ENCODE measurements at regions not wholly inside any gene's neighbourhood (a gene's known extent, or its start where the extent isn't known, plus 50 kb on each side); places are given as distances from the start of the nearest gene placed in this dataset.

- Histone ChIP-seq H2AFZ (ENCODE audit: low read length) (peak overlapping the region; percentile 71; the same call in 1 of the 2 replicates), H3K4me2 (ENCODE audit: low read depth, low read length, poor library complexity, severe bottlenecking) (peak overlapping the region; percentile 34), H4K20me1 (ENCODE audit: insufficient read depth, low read length, poor library complexity, severe bottlenecking) (no peaks in the 10 kb centered on the region), H3K9ac (ENCODE audit: low read depth, low read length, poor library complexity, severe bottlenecking) (no peak overlapping the region), H3F3A (ENCODE audit: low read depth) (no peaks in the 10 kb centered on the region), H3K4me3 (ENCODE audit: low read length, poor library complexity, severe bottlenecking) (no peak overlapping the region), H3K79me2 (ENCODE audit: insufficient read depth, low read length) (no peaks in the 10 kb centered on the region), H3K36me3 (ENCODE audit: insufficient read depth, low read length) (no peaks in the 10 kb centered on the region), H3K4me1 (ENCODE audit: insufficient read depth, low read length, poor library complexity, severe bottlenecking) (no peaks in the 10 kb centered on the region), H3K27me3 (ENCODE audit: insufficient read depth, low read length, poor library complexity, severe bottlenecking) (no peaks in the 10 kb centered on the region), H3K9me3 (ENCODE audit: insufficient read depth, low read depth, low read length) (no peaks in the 10 kb centered on the region), H3K9me2 (replicated peaks; ENCODE audit: low read depth, low read length) (no peaks in the 10 kb centered on the region)
- peak; percentile 93 for TF ChIP-seq CTCF (conservative IDR thresholded peaks at IDR 0.05; ENCODE audit: low read length)
- no peak for TF ChIP-seq EZH2phosphoT487 (IDR thresholded peaks at IDR 0.05; ENCODE audit: borderline replicate concordance)
Measured at GRCh38 chr13:70960841-70961443, 852.7 kb upstream of the KLHL1 start.

- Histone ChIP-seq H2AFZ (ENCODE audit: low read length) (no peak overlapping the region), H3K9me3 (ENCODE audit: insufficient read depth, low read depth, low read length) (no peaks in the 10 kb centered on the region), H3K4me3 (ENCODE audit: low read length, poor library complexity, severe bottlenecking) (no peak overlapping the region), H3K9ac (ENCODE audit: low read depth, low read length, poor library complexity, severe bottlenecking) (no peak overlapping the region), H3F3A (ENCODE audit: low read depth) (no peaks in the 10 kb centered on the region), H3K4me1 (ENCODE audit: insufficient read depth, low read length, poor library complexity, severe bottlenecking) (no peaks in the 10 kb centered on the region), H3K79me2 (ENCODE audit: insufficient read depth, low read length) (no peaks in the 10 kb centered on the region), H4K20me1 (ENCODE audit: insufficient read depth, low read length, poor library complexity, severe bottlenecking) (no peaks in the 10 kb centered on the region), H3K27me3 (ENCODE audit: insufficient read depth, low read length, poor library complexity, severe bottlenecking) (no peaks in the 10 kb centered on the region), H3K9me2 (replicated peaks; ENCODE audit: low read depth, low read length) (no peaks in the 10 kb centered on the region), H3K36me3 (ENCODE audit: insufficient read depth, low read length) (no peaks in the 10 kb centered on the region), H3K4me2 (ENCODE audit: low read depth, low read length, poor library complexity, severe bottlenecking) (no peak overlapping the region)
- TF ChIP-seq EZH2phosphoT487 (IDR thresholded peaks at IDR 0.05; ENCODE audit: borderline replicate concordance) (no peak), CTCF (conservative IDR thresholded peaks at IDR 0.05; ENCODE audit: low read length) (no peak)
Measured at GRCh38 chr13:70959035-70959775, 851.0 kb upstream of the KLHL1 start.

- Histone ChIP-seq H3K27me3 (ENCODE audit: insufficient read depth, low read length, poor library complexity, severe bottlenecking) (no peaks in the 10 kb centered on the region), H3K9me3 (ENCODE audit: insufficient read depth, low read depth, low read length) (no peaks in the 10 kb centered on the region), H3K4me2 (ENCODE audit: low read depth, low read length, poor library complexity, severe bottlenecking) (no peak overlapping the region), H2AFZ (ENCODE audit: low read length) (no peak overlapping the region), H3K4me1 (ENCODE audit: insufficient read depth, low read length, poor library complexity, severe bottlenecking) (no peaks in the 10 kb centered on the region), H4K20me1 (ENCODE audit: insufficient read depth, low read length, poor library complexity, severe bottlenecking) (no peaks in the 10 kb centered on the region), H3K4me3 (ENCODE audit: low read length, poor library complexity, severe bottlenecking) (no peak overlapping the region), H3K9me2 (replicated peaks; ENCODE audit: low read depth, low read length) (no peaks in the 10 kb centered on the region), H3K36me3 (ENCODE audit: insufficient read depth, low read length) (no peaks in the 10 kb centered on the region), H3K79me2 (ENCODE audit: insufficient read depth, low read length) (no peaks in the 10 kb centered on the region), H3F3A (ENCODE audit: low read depth) (no peaks in the 10 kb centered on the region), H3K9ac (ENCODE audit: low read depth, low read length, poor library complexity, severe bottlenecking) (no peak overlapping the region)
- TF ChIP-seq EZH2phosphoT487 (IDR thresholded peaks at IDR 0.05; ENCODE audit: borderline replicate concordance) (no peak), CTCF (conservative IDR thresholded peaks at IDR 0.05; ENCODE audit: low read length) (no peak)
Measured at GRCh38 chr13:70955887-70956286, 847.6 kb upstream of the KLHL1 start.

All from Loucy (cell line).